Kidney capillary endothelial cell (primary cell): ENCODE measurements at regions not wholly inside any gene's neighbourhood (a gene's known extent, or its start where the extent isn't known, plus 50 kb on each side); places are given as distances from the start of the nearest gene placed in this dataset.
A peak's percentile ranks its signal among the peaks of the same experiment; 100 is the strongest.
"Not testable (repeated sequence)": the region's sequence is repeated elsewhere in the genome, so short reads cannot be mapped to it uniquely, and the experiment has no call there.

Experiments used
- DNase-seq: peaks from one replicate; pipeline ENCODE4 v3.0.0-alpha.2; 2018; ENCODE audit warnings: low spot score

DNA sequence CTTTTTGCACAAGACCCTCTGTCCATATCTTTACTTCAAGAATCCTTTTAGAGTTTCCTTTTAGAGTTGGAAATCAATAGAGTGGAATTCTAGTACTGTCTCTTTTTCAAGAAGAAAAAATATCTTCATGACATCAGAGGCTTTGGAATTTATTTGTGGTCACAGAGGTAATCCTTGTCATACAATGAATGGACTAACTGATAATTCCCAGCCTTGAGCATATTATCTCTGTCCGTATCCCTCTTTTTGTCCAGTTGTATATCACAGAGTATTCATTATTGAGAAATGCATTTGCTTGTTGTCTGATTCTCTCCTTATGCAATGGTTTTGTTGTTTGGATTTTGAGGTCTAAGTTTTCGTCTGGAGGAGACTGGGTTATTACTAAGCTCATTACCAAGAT is 82.0 kb upstream of the HAPLN1 start:
- DNase-seq: no peak

DNA sequence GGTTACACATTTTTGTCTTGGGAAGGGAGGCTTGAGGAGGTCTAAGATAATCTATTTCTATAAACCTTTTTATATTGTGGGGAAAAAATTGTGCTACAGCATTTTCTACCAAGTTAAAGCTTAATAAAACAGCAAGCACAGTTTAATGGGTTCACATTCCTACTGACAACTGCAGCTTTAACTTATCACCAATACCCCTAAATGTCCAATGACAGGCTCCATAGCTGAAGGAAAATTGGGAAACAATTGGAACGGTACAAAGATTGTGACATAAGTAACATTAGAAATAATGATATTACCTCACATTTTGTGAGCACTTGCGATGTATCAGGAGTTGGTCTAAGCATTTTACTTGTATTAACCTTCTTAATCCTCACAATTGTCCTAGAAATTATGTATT is 79.5 kb upstream of the HAPLN1 start:
- no peak for DNase-seq

DNA sequence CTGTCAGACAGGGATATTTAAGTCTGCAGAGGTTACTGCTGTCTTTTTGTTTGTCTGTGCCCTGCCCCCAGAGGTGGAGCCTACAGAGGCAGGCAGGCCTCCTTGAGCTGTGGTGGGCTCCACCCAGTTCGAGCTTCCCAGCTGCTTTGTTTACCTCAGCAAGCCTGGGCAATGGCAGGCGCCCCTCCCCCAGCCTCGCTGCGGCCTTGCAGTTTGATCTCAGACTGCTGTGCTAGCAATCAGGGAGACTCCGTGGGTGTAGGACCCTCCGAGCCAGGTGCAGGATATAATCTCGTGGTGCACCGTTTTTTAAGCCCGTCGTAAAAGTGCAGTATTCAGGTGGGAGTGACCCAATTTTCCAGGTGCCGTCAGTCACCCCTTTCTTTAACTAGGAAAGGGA is 78.4 kb upstream of the HAPLN1 start:
- DNase-seq: not testable (repeated sequence)

DNA sequence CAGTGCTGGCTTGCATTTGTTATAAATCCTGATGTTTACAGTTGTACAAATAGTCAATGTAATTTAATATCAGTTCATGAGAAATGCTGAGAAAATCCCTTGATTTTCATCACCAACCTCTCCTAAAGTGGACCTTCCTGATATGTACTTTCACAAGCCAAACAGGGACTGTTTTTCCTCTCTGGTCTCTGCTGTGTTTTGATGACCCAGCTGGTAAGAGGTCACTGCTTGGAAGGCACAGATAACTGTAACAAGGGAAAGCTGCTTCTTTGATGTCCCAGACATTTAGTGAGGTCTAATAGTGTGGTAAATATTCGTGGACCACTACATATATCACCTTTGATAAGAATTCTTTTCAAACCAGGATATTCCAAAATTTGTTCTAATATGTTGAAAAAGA is 68.7 kb upstream of the HAPLN1 start:
- DNase-seq: no peak

DNA sequence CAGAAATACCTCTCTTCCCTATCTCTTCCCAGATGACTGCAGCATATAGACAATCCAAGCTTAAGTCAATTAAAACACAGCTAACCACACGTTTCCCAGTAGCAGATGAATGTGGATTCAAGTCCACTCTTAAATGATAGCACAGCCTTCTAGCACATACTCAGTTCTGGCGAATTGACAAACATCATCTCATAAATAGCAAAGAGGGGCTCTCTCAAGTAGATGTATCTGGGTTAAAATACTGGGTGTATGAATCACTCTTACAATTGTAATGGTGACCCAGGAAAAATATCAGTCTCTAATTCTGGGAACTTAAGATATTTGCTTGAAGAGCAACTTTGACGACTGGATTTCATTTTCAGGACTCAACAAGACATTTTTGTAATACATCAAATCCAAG is 67.0 kb upstream of the HAPLN1 start:
- DNase-seq: no peak

DNA sequence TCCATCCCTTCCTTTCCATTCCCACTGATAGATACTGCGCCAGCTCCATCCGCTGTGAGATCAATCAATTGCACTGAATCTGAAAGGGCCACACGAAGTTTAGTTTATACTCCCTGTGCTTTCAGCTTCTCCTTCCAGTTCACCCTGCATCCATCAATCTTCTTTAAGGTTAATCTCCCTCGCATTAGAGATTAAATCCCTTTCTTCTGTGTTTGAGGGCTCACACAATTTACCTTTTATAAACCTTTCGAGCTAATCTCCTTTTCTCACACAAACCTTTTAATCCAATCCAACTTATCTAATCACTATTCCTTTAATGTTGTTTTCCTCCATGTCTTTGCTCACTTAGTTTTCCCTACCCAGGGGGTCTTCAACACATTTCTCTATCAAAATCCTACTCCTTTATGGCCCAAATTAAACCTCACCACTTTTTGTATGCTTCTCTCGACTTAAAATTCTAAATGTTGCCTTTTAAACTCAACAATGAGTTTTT is 64.6 kb upstream of the HAPLN1 start:
- DNase-seq: no peak

DNA sequence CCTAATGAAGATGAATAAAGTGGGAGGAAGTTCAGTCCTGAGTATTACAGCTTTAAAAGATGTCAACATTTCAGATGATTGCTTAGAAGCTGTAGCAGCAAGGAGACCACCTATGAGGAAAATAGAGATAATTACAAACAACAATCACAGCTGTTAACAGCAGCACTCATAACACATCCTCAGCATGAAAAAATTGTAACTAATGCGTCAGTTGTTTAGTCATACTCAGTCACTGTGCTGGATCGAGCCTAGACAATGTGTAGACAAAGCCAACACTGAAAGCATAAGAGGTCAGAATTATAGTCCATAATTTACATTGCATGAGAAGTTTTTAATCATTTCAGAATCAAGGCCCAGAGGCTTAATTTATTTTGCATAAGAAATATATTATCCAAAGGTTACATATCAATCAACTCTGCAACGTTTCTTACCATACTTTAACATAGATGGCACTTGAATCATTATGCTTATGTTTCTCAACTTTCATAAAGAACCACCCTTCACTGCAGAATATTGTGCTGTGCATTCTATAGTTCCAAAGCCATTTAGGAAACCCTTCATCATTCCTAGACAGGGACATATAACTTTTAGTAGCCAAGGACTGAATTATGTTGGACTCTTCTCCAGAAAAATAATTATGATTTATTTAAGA is 60.2 kb upstream of the HAPLN1 start:
- no peak for DNase-seq

DNA sequence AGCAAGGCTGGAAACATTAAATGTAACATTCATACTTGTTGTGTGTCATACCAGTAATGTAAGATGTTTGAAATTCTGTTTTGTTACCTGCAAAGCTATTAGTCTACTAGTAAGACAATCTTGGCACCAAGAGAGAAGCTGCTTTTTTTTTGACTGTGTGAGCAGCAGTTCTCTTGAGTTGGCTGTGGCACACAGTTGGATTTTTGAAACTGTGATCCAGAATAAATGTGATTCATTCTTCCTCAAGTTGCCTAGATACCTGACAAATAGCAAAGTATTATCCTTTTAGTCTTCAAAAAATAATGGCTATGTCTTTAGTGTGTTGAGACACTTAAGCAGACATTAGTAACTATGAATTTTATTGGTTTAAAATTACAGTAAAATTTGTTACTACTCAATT is 57.2 kb upstream of the HAPLN1 start:
- peak; percentile 37 for DNase-seq

DNA sequence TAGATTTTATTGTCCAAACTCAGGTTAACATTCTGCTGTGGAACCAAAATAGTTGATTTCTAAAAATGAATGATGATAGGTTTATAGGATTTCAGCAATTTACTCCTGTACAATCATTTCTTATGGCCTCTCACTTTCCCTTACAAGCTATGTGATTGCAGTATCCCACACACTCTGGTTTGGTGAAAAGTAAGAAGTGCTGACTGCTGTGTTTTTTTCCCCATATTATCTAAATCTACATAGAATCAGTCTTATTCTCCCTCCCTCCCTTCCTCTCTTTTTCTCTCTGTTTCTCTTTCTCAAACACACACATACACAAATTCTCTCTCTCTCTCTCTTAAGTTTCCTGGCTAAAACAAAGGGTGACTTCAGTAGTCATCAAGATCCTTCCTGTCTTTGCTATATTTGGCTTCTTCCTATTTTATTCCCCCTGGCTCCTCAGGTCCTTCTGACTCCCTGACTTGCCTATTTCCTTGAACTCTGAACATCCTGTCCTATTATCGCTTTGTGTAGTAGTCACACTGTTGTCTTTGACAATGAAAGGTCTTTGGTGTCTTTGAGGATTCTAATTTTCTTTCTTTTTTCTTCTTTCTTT is 55.9 kb upstream of the HAPLN1 start:
- peak; percentile 85 for DNase-seq
